NCI-H2107 treated with DMSO at 0.1 percent for 48 hours (cell line): ENCODE measurements at regions not wholly inside any gene's neighbourhood (a gene's known extent, or its start where the extent isn't known, plus 50 kb on each side); places are given as distances from the start of the nearest gene placed in this dataset.

Experiments
- DNase-seq: peaks from one replicate; lab custom pipeline; 2025; ENCODE audit not compliant: unreplicated experiment; lab: John Stamatoyannopoulos, UW

GRCh38 chr22:49255741-49256318 lies 571.8 kb downstream of the BRD1 start:
- no peak for DNase-seq

GRCh38 chr22:49255154-49255553 lies 572.5 kb downstream of the BRD1 start:
- no peak for DNase-seq

GRCh38 chr22:49253656-49254055 lies 574.0 kb downstream of the BRD1 start:
- no peak for DNase-seq

GRCh38 chr22:49251371-49251770 lies 576.3 kb downstream of the BRD1 start:
- no peak for DNase-seq

- no peak for DNase-seq
Measured at GRCh38 chr22:49247194-49247924, 580.3 kb downstream of the BRD1 start.

GRCh38 chr22:49244466-49245420 lies 582.9 kb downstream of the BRD1 start:
- no peak for DNase-seq

GRCh38 chr22:49243965-49244364 lies 583.7 kb downstream of the BRD1 start:
- DNase-seq: no peak

- DNase-seq: no peak
Measured at GRCh38 chr22:49243335-49243734, 584.3 kb downstream of the BRD1 start.

GRCh38 chr22:49242480-49242879 lies 585.2 kb downstream of the BRD1 start:
- no peak for DNase-seq

GRCh38 chr22:49241174-49241851 lies 586.4 kb downstream of the BRD1 start:
- DNase-seq: no peak

GRCh38 chr22:49240472-49240871 lies 587.2 kb downstream of the BRD1 start:
- DNase-seq: no peak

GRCh38 chr22:49240016-49240380 lies 587.7 kb downstream of the BRD1 start:
- DNase-seq: no peak

GRCh38 chr22:49239264-49240015 lies 588.2 kb downstream of the BRD1 start:
- no peak for DNase-seq

- DNase-seq: no peak
Measured at GRCh38 chr22:49238181-49239141, 589.2 kb downstream of the BRD1 start.

- DNase-seq: no peak
Measured at GRCh38 chr22:49237703-49238102, 590.0 kb downstream of the BRD1 start.

- no peak for DNase-seq
Measured at GRCh38 chr22:49237279-49237678, 590.4 kb downstream of the BRD1 start.

GRCh38 chr22:49236541-49237075 lies 591.1 kb downstream of the BRD1 start:
- no peak for DNase-seq

- DNase-seq: peak; percentile 48
Measured at GRCh38 chr22:49235463-49236300, 592.0 kb downstream of the BRD1 start.
